Colon (tissue), 2 donors: ENCODE measurements at regions not wholly inside any gene's neighbourhood (a gene's known extent, or its start where the extent isn't known, plus 50 kb on each side); places are given as distances from the start of the nearest gene placed in this dataset.

ENCODE experiments used
- FAIRE-seq: peaks from 2 replicates; lab custom pipeline; 2012; peaks lifted over from hg19 to GRCh38; lab: Jason Lieb, UNC
- donor health status: control.
- donor health status: control.

DNA sequence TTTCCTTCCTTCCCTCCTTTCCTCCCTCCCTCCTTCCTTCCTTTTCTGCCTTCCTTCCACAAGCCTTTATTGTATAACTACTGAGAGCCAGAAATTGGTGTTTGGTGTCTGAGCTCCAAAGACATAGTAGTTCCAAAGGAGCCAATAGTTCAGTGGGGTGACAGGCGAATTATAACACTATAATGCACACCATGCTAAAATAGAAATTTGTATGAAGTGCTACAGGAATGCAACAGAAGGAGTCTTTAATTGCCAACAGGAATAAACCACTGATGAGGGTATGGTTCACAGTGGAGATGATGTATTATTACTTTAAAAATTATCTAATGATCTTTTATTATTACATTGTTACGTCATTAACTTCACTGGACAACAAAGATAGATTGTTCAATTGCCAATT is 158.8 kb upstream of the SP8 start:
- no peak for FAIRE-seq

GRCh38 chr7:20952916-20953315 is 166.2 kb upstream of the SP8 start:
- no peak for FAIRE-seq

- FAIRE-seq = no peak
These were observed 168.3 kb upstream of the SP8 start for GRCh38 chr7:20954711-20955619.

GRCh38 chr7:20958572-20958971 is 171.9 kb upstream of the SP8 start:
- no peak for FAIRE-seq

GRCh38 chr7:20959281-20959680 is 172.6 kb upstream of the SP8 start:
- FAIRE-seq = no peak

DNA sequence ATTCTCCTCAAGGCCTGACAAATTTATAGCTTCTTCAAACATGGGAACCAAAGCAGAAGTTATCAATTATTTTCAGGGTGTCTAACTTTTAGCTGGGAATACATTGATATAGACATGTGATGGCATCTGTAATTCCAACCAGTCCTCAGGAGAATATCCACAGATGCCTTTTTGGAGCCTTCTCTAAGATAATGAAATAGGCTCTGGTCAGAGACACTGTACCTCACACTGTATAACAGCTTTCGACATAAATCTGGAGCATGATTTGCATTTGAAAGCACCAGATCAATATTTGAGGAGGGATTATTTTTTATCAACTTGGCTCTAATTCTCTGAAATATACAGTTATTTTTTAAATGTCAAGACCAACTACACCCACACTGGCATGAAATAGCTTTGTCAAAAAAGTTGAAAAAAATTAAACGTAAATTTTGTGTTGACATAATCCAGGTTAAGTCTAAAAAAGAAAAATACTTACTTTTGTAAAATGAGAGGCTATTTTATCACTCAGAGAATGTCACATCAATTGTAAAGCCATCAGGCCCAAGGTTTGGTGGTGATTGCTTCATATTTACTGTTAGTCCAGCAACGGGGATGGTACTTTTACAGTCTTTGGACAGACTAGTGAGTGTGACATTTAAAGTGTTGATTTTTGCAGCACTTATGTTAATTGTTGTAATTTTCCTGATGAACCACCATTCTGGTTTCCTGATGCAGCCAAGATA is 177.0 kb upstream of the SP8 start:
- no peak for FAIRE-seq

- no peak for FAIRE-seq
These were observed 177.7 kb upstream of the SP8 start for GRCh38 chr7:20964281-20964918.

DNA sequence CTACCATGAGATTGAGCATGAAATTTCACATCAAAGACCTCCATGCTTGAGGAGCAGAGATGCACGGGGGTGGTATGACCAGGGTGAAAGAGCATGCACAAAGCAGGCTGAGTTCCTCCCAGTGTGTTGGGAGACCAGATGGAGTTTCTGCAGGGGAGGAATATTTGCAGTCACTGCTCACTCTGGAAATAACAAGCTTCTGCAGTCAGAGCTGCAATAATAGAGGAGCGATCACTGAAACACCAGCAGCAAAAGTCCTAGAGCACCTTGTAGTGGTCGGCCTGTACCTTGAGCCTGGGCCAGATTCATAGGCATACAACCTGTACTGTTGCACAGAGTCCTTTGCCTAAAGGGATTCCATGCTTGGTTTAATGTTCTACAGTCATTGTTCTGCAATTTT is 184.5 kb upstream of the SP8 start:
- no peak for FAIRE-seq

DNA sequence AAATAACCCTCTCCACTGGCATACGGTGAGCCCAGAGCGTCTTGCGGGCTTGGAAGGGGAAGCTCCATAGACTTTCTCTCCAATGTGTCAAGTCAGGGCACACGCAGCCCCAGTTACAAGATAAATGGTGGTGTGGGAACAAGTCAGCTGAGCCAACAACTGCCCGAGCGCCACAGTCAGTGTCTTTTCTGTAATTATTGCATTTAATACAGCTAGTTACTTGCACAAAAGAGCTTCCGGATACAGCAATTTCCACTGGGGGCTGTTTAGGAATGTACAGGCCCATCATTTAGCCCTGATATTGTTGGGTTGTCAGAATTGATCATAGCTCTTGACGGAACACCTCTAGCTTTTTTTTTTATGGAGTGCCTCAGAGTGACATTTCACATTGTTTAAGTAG is 193.5 kb upstream of the SP8 start:
- no peak for FAIRE-seq

DNA sequence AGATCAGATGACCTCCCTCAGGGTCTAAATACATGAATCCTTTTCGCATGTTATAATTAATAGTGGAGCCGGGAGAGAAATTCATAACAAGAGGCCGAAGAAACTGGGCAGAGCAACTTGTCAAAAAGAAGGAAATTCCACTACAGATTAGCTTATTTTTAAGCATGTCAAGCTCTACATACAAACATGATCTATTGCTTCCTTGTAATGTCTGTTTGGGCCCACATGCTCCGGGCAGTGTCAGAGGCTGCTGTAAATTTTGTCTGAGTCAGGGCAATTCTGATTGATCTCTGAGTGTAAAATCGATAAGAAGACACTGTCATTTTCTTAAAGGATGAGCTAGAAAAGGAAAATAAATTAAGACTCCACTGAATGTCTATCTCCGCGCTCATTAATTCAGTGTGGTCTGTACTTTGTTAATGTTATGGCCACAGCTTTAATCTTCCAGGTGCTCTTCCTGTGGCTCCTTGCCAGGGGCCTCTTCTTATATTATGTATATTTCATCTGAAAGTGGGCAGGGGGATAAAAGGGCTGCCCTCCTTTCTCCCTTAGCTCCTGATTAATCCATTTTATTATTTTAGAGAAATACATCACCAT is 194.1 kb upstream of the SP8 start:
- FAIRE-seq = no peak

- no peak for FAIRE-seq
These were observed 201.7 kb upstream of the SP8 start for GRCh38 chr7:20988340-20988739.

DNA sequence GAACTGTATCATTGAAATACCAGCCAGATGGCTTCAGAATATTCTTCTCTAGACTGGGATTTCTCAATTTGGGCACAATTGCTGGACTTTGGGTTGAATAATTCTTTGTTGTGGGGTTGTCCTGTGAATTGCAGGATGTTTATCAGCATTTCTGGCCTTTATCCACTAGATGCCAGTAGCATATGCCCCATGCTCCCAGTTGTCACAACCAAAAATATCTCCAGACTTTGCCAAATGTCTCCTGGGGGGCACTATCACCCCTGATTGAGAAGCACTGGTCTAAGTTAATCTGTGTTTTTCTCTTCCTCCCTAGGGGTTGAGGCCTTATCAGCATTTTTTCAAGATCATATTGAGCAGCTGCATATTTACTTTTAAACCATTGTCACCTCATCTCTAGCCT is 204.9 kb upstream of the SP8 start:
- FAIRE-seq = no peak

DNA sequence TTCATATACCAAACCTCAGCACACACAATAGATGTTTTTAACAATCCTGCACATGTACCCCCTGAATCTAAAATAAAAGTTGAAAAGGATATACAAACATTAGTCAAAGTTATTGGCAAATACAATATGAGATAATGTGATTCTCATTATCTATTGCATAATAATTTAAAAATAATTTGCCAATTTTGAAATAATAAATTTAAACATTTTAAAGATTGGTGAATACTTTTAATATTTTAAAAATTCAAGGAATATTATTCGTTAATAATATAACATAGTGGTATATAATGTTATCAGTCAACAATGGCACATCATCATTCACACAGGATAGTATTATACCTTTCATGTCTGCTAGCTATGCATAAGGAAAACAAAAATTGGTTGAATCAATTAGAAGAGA is 207.0 kb upstream of the SP8 start:
- peak; percentile 18 for FAIRE-seq

- FAIRE-seq = no peak
These were observed 211.6 kb upstream of the SP8 start for GRCh38 chr7:20998309-20998708.

GRCh38 chr7:21011153-21011552 is 224.5 kb upstream of the SP8 start:
- FAIRE-seq = no peak

- FAIRE-seq = no peak
These were observed 227.3 kb upstream of the SP8 start for GRCh38 chr7:21013765-21014539.

DNA sequence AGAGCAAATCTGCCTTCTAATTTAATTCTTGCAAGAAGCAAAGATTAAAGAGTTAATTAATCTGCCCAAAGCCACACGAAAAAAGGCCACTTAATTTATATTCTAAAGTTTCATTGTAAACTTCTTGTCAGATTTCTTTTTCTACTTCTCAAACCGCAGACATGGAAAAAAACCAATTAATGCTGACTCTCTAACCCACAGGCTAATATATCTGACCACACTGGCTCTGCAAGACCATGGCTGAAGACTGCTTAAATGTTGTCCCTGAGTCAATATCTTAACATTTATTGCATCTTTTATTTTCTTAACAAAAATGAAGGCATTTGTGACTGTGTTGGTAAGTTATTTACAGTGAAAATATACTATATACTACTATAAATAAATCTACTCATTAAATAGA is 234.0 kb upstream of the SP8 start:
- no peak for FAIRE-seq

GRCh38 chr7:21023841-21024484 is 237.3 kb upstream of the SP8 start:
- FAIRE-seq = no peak

GRCh38 chr7:21024485-21024867 is 237.8 kb upstream of the SP8 start:
- no peak for FAIRE-seq

- no peak for FAIRE-seq
These were observed 241.5 kb upstream of the SP8 start for GRCh38 chr7:21028186-21028585.

DNA sequence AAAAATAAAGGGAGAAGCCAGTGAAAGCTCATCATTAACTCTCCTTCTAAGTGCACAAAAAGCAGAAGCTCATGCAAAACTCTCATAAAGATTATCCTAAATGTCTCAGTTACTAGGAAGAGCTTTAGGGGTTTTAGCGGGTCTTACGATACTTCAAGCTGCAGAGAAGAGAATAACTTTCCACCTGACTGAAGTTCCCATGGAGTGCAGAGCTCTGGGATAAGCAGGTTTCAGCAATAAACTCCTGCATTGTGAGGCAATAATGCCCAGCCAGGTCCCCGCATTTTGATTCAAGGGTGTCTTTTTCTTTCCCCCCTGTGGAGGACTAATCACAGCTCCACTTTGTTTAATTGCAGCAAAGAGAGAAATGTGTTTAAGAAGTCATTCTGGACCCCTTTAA is 241.9 kb upstream of the SP8 start:
- no peak for FAIRE-seq
